Trophoblast cell (in vitro differentiated cells and primary cell): ENCODE measurements at regions not wholly inside any gene's neighbourhood (a gene's known extent, or its start where the extent isn't known, plus 50 kb on each side); places are given as distances from the start of the nearest gene placed in this dataset.
"Not testable (repeated sequence)": the region's sequence is repeated elsewhere in the genome, so short reads cannot be mapped to it uniquely, and the experiment has no call there.

Experiments used
- DNase-seq, 2 donors: peaks; one replicate each; pipeline ENCODE4 v3.0.0-alpha.2; 2016
- H2AFZ ChIP-seq: 2 replicates; pipeline ENCODE4 v1.6.1; 2013; ENCODE audit warnings: low read length, moderate library complexity, mild to moderate bottlenecking; ENCODE audit not compliant: insufficient read depth, poor library complexity
- H2AK5ac ChIP-seq: 2 replicates; pipeline ENCODE4 v1.6.1; 2013; ENCODE audit warnings: mild to moderate bottlenecking, low read length
- H2BK120ac ChIP-seq: 2 replicates; pipeline ENCODE4 v1.6.1; 2013; ENCODE audit warnings: low read length, mild to moderate bottlenecking, moderate library complexity; ENCODE audit not compliant: insufficient read depth, poor library complexity
- H2BK12ac ChIP-seq: 2 replicates; pipeline ENCODE4 v1.6.1; 2013; ENCODE audit warnings: mild to moderate bottlenecking, low read length, moderate library complexity
- H2BK5ac ChIP-seq: 2 replicates; pipeline ENCODE4 v1.6.1; 2013; ENCODE audit warnings: low read length, low read depth, moderate library complexity, mild to moderate bottlenecking; ENCODE audit not compliant: poor library complexity
- H3K14ac ChIP-seq: 2 replicates; pipeline ENCODE4 v1.6.1; 2013; ENCODE audit warnings: mild to moderate bottlenecking, low read length
- H3K18ac ChIP-seq: 2 replicates; pipeline ENCODE4 v1.6.1; 2013; ENCODE audit warnings: mild to moderate bottlenecking, low read length
- H3K23ac ChIP-seq: 2 replicates; pipeline ENCODE4 v1.6.1; 2013; ENCODE audit warnings: low read length
- H3K27ac ChIP-seq: 2 replicates; pipeline ENCODE4 v1.5.1; 2013; ENCODE audit warnings: low read depth, mild to moderate bottlenecking, inconsistent platforms, low read length, moderate library complexity
- H3K27me3 ChIP-seq: 2 replicates; pipeline ENCODE4 v1.6.1; 2013; ENCODE audit warnings: inconsistent platforms, mild to moderate bottlenecking, low read length, moderate library complexity; ENCODE audit not compliant: insufficient read depth
- H3K36me3 ChIP-seq, 2 experiments: 1 replicate in 1 of 2; 2 replicates in 1 of 2; pipeline ENCODE4 v1.6.1; 2013; ENCODE audit warnings: low read length in 2 of 2, mild to moderate bottlenecking in 2 of 2, moderate library complexity in 1 of 2; ENCODE audit not compliant: insufficient read depth in 2 of 2, control insufficient read depth in 1 of 2
- H3K4ac ChIP-seq: 2 replicates; pipeline ENCODE4 v1.6.1; 2013; ENCODE audit warnings: low read depth, mild to moderate bottlenecking, low read length, moderate library complexity
- H3K4me1 ChIP-seq, 2 experiments: 1 replicate in 1 of 2; 2 replicates in 1 of 2; pipeline ENCODE4 v1.6.1; 2013; ENCODE audit warnings: low read length in 2 of 2, mild to moderate bottlenecking in 2 of 2, moderate library complexity in 1 of 2; ENCODE audit not compliant: insufficient read depth in 2 of 2, control insufficient read depth in 1 of 2
- H3K4me2 ChIP-seq: 2 replicates; pipeline ENCODE4 v1.6.1; 2013; ENCODE audit warnings: inconsistent platforms, mild to moderate bottlenecking, low read length, moderate library complexity
- H3K4me3 ChIP-seq: 2 replicates; pipeline ENCODE4 v1.5.1; 2013; ENCODE audit warnings: mild to moderate bottlenecking, low read depth, low read length, inconsistent platforms
- H3K79me1 ChIP-seq: one replicate; pipeline ENCODE4 v1.6.1; 2013; ENCODE audit warnings: low read length
- H3K79me2 ChIP-seq: 2 replicates; pipeline ENCODE4 v1.6.1; 2013; ENCODE audit warnings: low read length, mild to moderate bottlenecking; ENCODE audit not compliant: control insufficient read depth, insufficient read depth, poor library complexity
- H3K9ac ChIP-seq: 2 replicates; pipeline ENCODE4 v1.6.1; 2013; ENCODE audit warnings: mild to moderate bottlenecking, low read length
- H3K9me3 ChIP-seq: 2 replicates; pipeline ENCODE4 v1.6.1; 2013; ENCODE audit warnings: low read depth, mild to moderate bottlenecking, control low read depth, inconsistent platforms, low read length; ENCODE audit not compliant: insufficient read depth
- H4K12ac ChIP-seq: 2 replicates; pipeline ENCODE4 v1.6.1; 2013; ENCODE audit warnings: low read depth, mild to moderate bottlenecking, low read length, moderate library complexity
- H4K8ac ChIP-seq: 2 replicates; pipeline ENCODE4 v1.6.1; 2013; ENCODE audit warnings: low read depth, mild to moderate bottlenecking, low read length, moderate library complexity
- H4K91ac ChIP-seq: one replicate; pipeline ENCODE4 v1.6.1; 2013; ENCODE audit warnings: low read depth, mild to moderate bottlenecking, low read length, moderate library complexity
- WGBS: extraction: QIAGEN DNeasy Blood & Tissue Kit; methylation state at CpG from one replicate; pipeline ENCODE4 v1.1.7; 2013; ENCODE audit warnings: missing lambda C conversion rate; ENCODE audit not compliant: insufficient read length, insufficient coverage; ENCODE audit errors: extremely low coverage; 5-methylcytosine and 5-hydroxymethylcytosine counted together

GRCh38 chr2:16388199-16388830 lies 277.3 kb downstream of the CYRIA start:
- H4K91ac ChIP-seq, DNase-seq, H2AFZ ChIP-seq, H2BK12ac ChIP-seq, H3K4me3 ChIP-seq, H3K27me3 ChIP-seq, H3K27ac ChIP-seq, H3K4me2 ChIP-seq, H3K9ac ChIP-seq, H3K4me1 ChIP-seq, H3K4ac ChIP-seq, H2BK120ac ChIP-seq, H3K36me3 ChIP-seq, H3K18ac ChIP-seq, H3K79me2 ChIP-seq, H3K23ac ChIP-seq, H3K9me3 ChIP-seq, H4K8ac ChIP-seq, H3K79me1 ChIP-seq, H3K14ac ChIP-seq, H2AK5ac ChIP-seq, H2BK5ac ChIP-seq, H4K12ac ChIP-seq: not testable (repeated sequence)
- no CpG with 5 or more reads among the region's 16 CpGs for WGBS

- Histone ChIP-seq H3K27ac (no peak overlapping the region), H3K4me1 (no peaks in the 10 kb centered on the region), H2AK5ac (no peak overlapping the region), H3K36me3 (no peaks in the 10 kb centered on the region), H3K18ac (no peak overlapping the region), H3K4me2 (no peak overlapping the region), H3K9ac (no peak overlapping the region), H2BK120ac (no peak overlapping the region), H3K79me1 (no peaks in the 10 kb centered on the region), H4K12ac (no peak overlapping the region), H4K8ac (no peak overlapping the region), H3K4ac (no peak overlapping the region), H2AFZ (no peak overlapping the region), H3K79me2 (no peaks in the 10 kb centered on the region), H3K14ac (no peak overlapping the region), H3K4me3 (no peak overlapping the region), H2BK12ac (no peak overlapping the region), H2BK5ac (no peak overlapping the region), H3K23ac (no peak overlapping the region), H3K9me3 (no peaks in the 10 kb centered on the region), H3K27me3 (no peaks in the 10 kb centered on the region), H4K91ac (no peak overlapping the region)
- no CpG with 5 or more reads among the region's 8 CpGs for WGBS
- DNase-seq: no peak
These were observed 278.1 kb downstream of the CYRIA start for GRCh38 chr2:16387461-16387984.

DNA sequence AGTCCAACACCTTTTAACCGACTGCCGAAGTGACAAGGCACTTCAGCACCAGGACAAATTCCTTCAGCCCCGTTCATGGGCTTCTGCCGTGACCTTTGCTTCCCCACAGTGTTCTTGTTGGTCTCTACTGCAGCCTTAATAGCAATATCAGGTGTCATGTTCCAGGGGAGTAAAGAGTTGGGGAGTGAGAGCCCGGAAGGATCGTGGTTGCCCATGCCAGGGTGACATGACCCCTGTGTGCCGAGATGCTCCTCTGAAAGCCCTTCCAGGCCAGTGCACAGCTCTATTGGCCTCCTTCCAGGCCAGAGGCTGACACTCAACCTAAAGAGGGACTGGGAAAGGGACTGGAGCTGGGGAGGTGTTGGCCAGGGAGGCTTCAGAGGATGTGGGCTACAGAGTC lies 279.2 kb downstream of the CYRIA start:
- no CpG with 5 or more reads among the region's 7 CpGs for WGBS
- no peak for DNase-seq
- H2BK12ac ChIP-seq: no peak overlapping the region
- H4K8ac ChIP-seq: no peak overlapping the region
- H3K79me1 ChIP-seq: no peaks in the 10 kb centered on the region
- H3K4ac ChIP-seq: no peak overlapping the region
- H3K36me3 ChIP-seq: no peaks in the 10 kb centered on the region
- no peak overlapping the region for H2BK5ac ChIP-seq
- H2BK120ac ChIP-seq: no peak overlapping the region
- H3K23ac ChIP-seq: no peak overlapping the region
- H2AFZ ChIP-seq: no peak overlapping the region
- H3K27ac ChIP-seq: no peak overlapping the region
- no peak overlapping the region for H3K18ac ChIP-seq
- no peaks in the 10 kb centered on the region for H3K27me3 ChIP-seq
- no peaks in the 10 kb centered on the region for H3K9me3 ChIP-seq
- no peak overlapping the region for H3K14ac ChIP-seq
- H4K12ac ChIP-seq: no peak overlapping the region
- H3K4me3 ChIP-seq: no peak overlapping the region
- H4K91ac ChIP-seq: no peak overlapping the region
- H3K9ac ChIP-seq: no peak overlapping the region
- no peaks in the 10 kb centered on the region for H3K79me2 ChIP-seq
- H3K4me1 ChIP-seq: no peaks in the 10 kb centered on the region
- no peak overlapping the region for H3K4me2 ChIP-seq
- no peak overlapping the region for H2AK5ac ChIP-seq

GRCh38 chr2:16386031-16386430 lies 279.6 kb downstream of the CYRIA start:
- H4K91ac ChIP-seq: no peak overlapping the region
- no peaks in the 10 kb centered on the region for H3K9me3 ChIP-seq
- no peak overlapping the region for H4K12ac ChIP-seq
- H3K79me2 ChIP-seq: no peaks in the 10 kb centered on the region
- no peak overlapping the region for H3K14ac ChIP-seq
- no peak overlapping the region for H2BK5ac ChIP-seq
- DNase-seq: no peak
- H2BK12ac ChIP-seq: no peak overlapping the region
- H3K4me3 ChIP-seq: no peak overlapping the region
- no peaks in the 10 kb centered on the region for H3K4me1 ChIP-seq
- H3K18ac ChIP-seq: no peak overlapping the region
- no peak overlapping the region for H3K27ac ChIP-seq
- no CpG with 5 or more reads among the region's 2 CpGs for WGBS
- H3K36me3 ChIP-seq: no peaks in the 10 kb centered on the region
- no peak overlapping the region for H3K23ac ChIP-seq
- no peak overlapping the region for H2AFZ ChIP-seq
- no peak overlapping the region for H3K9ac ChIP-seq
- H3K79me1 ChIP-seq: no peaks in the 10 kb centered on the region
- no peak overlapping the region for H2BK120ac ChIP-seq
- no peak overlapping the region for H4K8ac ChIP-seq
- no peaks in the 10 kb centered on the region for H3K27me3 ChIP-seq
- no peak overlapping the region for H3K4ac ChIP-seq
- H3K4me2 ChIP-seq: no peak overlapping the region
- no peak overlapping the region for H2AK5ac ChIP-seq
